Keratinocyte (primary cell): ENCODE measurements at regions not wholly inside any gene's neighbourhood (a gene's known extent, or its start where the extent isn't known, plus 50 kb on each side); places are given as distances from the start of the nearest gene placed in this dataset.

Source experiments
- DNase-seq: peaks from one replicate; pipeline ENCODE4 v3.0.0-alpha.2; 2011; ENCODE audit warnings: low read depth, missing footprints, low spot score
- FAIRE-seq: peaks from 2 replicates; lab custom pipeline; 2011; peaks lifted over from hg19 to GRCh38; lab: Jason Lieb, UNC
- H2AFZ ChIP-seq: 2 replicates; pipeline ENCODE4 v1.6.0; 2012; ENCODE audit warnings: low read length, control low read depth, inconsistent platforms; ENCODE audit not compliant: control insufficient read depth
- H3K27ac ChIP-seq: 2 replicates; pipeline ENCODE4 v1.5.1; 2011; ENCODE audit warnings: low read length; ENCODE audit not compliant: control insufficient read depth, insufficient read depth
- H3K27me3 ChIP-seq: 3 replicates; pipeline ENCODE4 v1.6.0; 2011; ENCODE audit warnings: low read length; ENCODE audit not compliant: control insufficient read depth, insufficient read depth; ENCODE audit errors: extremely low read depth
- H3K36me3 ChIP-seq, 2 experiments: 2 replicates in 1 of 2; 3 replicates in 1 of 2; pipeline ENCODE4 v1.5.1; 2011; ENCODE audit warnings: low read length in 2 of 2, mild to moderate bottlenecking in 1 of 2; ENCODE audit not compliant: control insufficient read depth in 2 of 2, insufficient read depth in 2 of 2; ENCODE audit errors: extremely low read depth in 1 of 2
- H3K4me1 ChIP-seq: 3 replicates; pipeline ENCODE4 v1.5.1; 2011; ENCODE audit warnings: low read length; ENCODE audit not compliant: control insufficient read depth, insufficient read depth; ENCODE audit errors: extremely low read depth
- H3K4me2 ChIP-seq: 3 replicates; pipeline ENCODE4 v1.6.0; 2011; ENCODE audit warnings: low read depth, low read length; ENCODE audit not compliant: control insufficient read depth, insufficient read depth; ENCODE audit errors: extremely low read depth
- H3K4me3 ChIP-seq, 3 experiments: fragments of 200-600 bp in 1 of 3; sonication (generic) in 1 of 3; 2 replicates in 2 of 3; 3 replicates in 1 of 3; pipeline ENCODE4 v1.5.1; 2011 to 2016; ENCODE audit warnings: low read length in 3 of 3, mild to moderate bottlenecking in 3 of 3, control low read depth in 2 of 3, inconsistent platforms in 1 of 3, low read depth in 1 of 3, mixed read lengths in 1 of 3, mixed run types in 1 of 3, moderate library complexity in 1 of 3; ENCODE audit not compliant: control insufficient read depth in 2 of 3, insufficient read depth in 2 of 3; ENCODE audit errors: extremely low read depth in 1 of 3
- H3K79me2 ChIP-seq: 2 replicates; pipeline ENCODE4 v1.6.0; 2012; ENCODE audit warnings: low read length; ENCODE audit not compliant: control insufficient read depth, insufficient read depth
- H3K9ac ChIP-seq: 3 replicates; pipeline ENCODE4 v1.6.0; 2011; ENCODE audit warnings: low read length; ENCODE audit not compliant: control insufficient read depth, insufficient read depth; ENCODE audit errors: extremely low read depth
- H3K9me1 ChIP-seq: 3 replicates; pipeline ENCODE4 v1.6.0; 2011; ENCODE audit warnings: low read length; ENCODE audit not compliant: control insufficient read depth, insufficient read depth; ENCODE audit errors: extremely low read depth
- H3K9me3 ChIP-seq: 2 replicates; pipeline ENCODE4 v1.5.1; 2012; ENCODE audit warnings: low read depth, low read length; ENCODE audit not compliant: control insufficient read depth
- H4K20me1 ChIP-seq: 3 replicates; pipeline ENCODE4 v1.6.0; 2011; ENCODE audit warnings: low read length; ENCODE audit not compliant: control insufficient read depth, insufficient read depth; ENCODE audit errors: extremely low read depth
- CTCF ChIP-seq, 3 experiments: IDR thresholded peaks in 1 of 3; conservative IDR thresholded peaks in 1 of 3; optimal IDR thresholded peaks in 1 of 3; 2 replicates in 2 of 3; 3 replicates in 1 of 3; pipeline versions ENCODE3 to v1.5.1; 2011; ENCODE audit warnings: low read length in 3 of 3, mild to moderate bottlenecking in 3 of 3, moderate library complexity in 2 of 3, control low read depth in 1 of 3, inconsistent platforms in 1 of 3; ENCODE audit not compliant: insufficient read depth in 2 of 3; ENCODE audit errors: extremely low read depth in 1 of 3
- EZH2 ChIP-seq: IDR thresholded peaks from one replicate; pipeline ENCODE4 v1.6.1; 2012; ENCODE audit warnings: inconsistent platforms, mild to moderate bottlenecking, low read length, moderate library complexity
- dilution Hi-C: fragments of 300-500 bp; cut with MboI; formaldehyde crosslinking; loops from one replicate; pipeline ENCODE4 v1.7.0; 2020; ENCODE audit warnings: low sequenced_read_pairs; ENCODE audit not compliant: extremely low pct_ligation_motif_present

GRCh38 chr6:135791441-135791840 is 60.1 kb upstream of the PDE7B start:
- Histone ChIP-seq H3K9ac (no peak overlapping the region), H3K4me2 (no peak overlapping the region), H3K27ac (no peak overlapping the region), H3K27me3 (no peaks in the 10 kb centered on the region), H3K4me3 (no peak overlapping the region), H3K4me1 (no peaks in the 10 kb centered on the region), H3K79me2 (no peaks in the 10 kb centered on the region), H2AFZ (no peak overlapping the region), H3K36me3 (no peaks in the 10 kb centered on the region), H3K9me1 (no peaks in the 10 kb centered on the region), H4K20me1 (no peaks in the 10 kb centered on the region), H3K9me3 (no peaks in the 10 kb centered on the region)
- TF ChIP-seq EZH2 (no peak), CTCF (optimal IDR thresholded peaks at IDR 0.05 in 1 of 3, IDR thresholded peaks at IDR 0.05 in 1 of 3, conservative IDR thresholded peaks at IDR 0.05 in 1 of 3; ENCODE audit: extremely low read depth in 1 of 3, insufficient read depth in 2 of 3, low read length in 3 of 3) (no peak)
- no peak for DNase-seq
- FAIRE-seq, result no peak
- dilution Hi-C loops, result no loop called here

GRCh38 chr6:135796643-135797305 is 54.7 kb upstream of the PDE7B start:
- no peak overlapping the region for H2AFZ ChIP-seq
- FAIRE-seq (no peak), DNase-seq (no peak)
- H3K4me1 ChIP-seq, result no peaks in the 10 kb centered on the region
- H3K27me3 ChIP-seq, result no peaks in the 10 kb centered on the region
- no peak overlapping the region for H3K4me2 ChIP-seq
- H4K20me1 ChIP-seq, result no peaks in the 10 kb centered on the region
- H3K9me1 ChIP-seq, result no peaks in the 10 kb centered on the region
- H3K4me3 ChIP-seq, result no peak overlapping the region
- no peaks in the 10 kb centered on the region for H3K79me2 ChIP-seq
- dilution Hi-C loops, result no loop called here
- H3K9ac ChIP-seq, result no peak overlapping the region
- TF ChIP-seq EZH2 (no peak), CTCF (optimal IDR thresholded peaks at IDR 0.05 in 1 of 3, IDR thresholded peaks at IDR 0.05 in 1 of 3, conservative IDR thresholded peaks at IDR 0.05 in 1 of 3; ENCODE audit: extremely low read depth in 1 of 3, insufficient read depth in 2 of 3, low read length in 3 of 3) (no peak)
- H3K9me3 ChIP-seq, result no peaks in the 10 kb centered on the region
- H3K36me3 ChIP-seq, result no peaks in the 10 kb centered on the region
- no peak overlapping the region for H3K27ac ChIP-seq
